Left lobe of liver (tissue), 2 donors: ENCODE measurements at regions not wholly inside any gene's neighbourhood (a gene's known extent, or its start where the extent isn't known, plus 50 kb on each side); places are given as distances from the start of the nearest gene placed in this dataset.

Experiments
- ATAC-seq: fragments of 200-7000 bp; cut with Tn5 transposase; one replicate; pipeline ENCODE4 v1.9.1; 2020; ENCODE audit warnings: mild to moderate bottlenecking, moderate library complexity
- DNase-seq: peaks from one replicate; pipeline ENCODE4 v3.0.0-alpha.2; 2020; ENCODE audit warnings: low spot score
- donor health status: DM: no; HTN: no; CAD: no; lungs with moderate emphysema.
- donor health status: DM: no; HTN: yes; CAD: no.

- DNase-seq (no peak), ATAC-seq (no peak)
Observed at GRCh38 chr1:11338284-11338924, 65.4 kb downstream of the UBIAD1 start.

GRCh38 chr1:11339346-11340232 lies 66.6 kb downstream of the UBIAD1 start:
- ATAC-seq (no peak), DNase-seq (no peak)

GRCh38 chr1:11340233-11340632 lies 67.2 kb downstream of the UBIAD1 start:
- no peak for DNase-seq
- no peak for ATAC-seq

- no peak for ATAC-seq
- DNase-seq = no peak
Observed at GRCh38 chr1:11341901-11342552, 69.0 kb downstream of the UBIAD1 start.

- no peak for ATAC-seq
- DNase-seq = no peak
Observed at GRCh38 chr1:11342621-11343032, 69.6 kb downstream of the UBIAD1 start.

- DNase-seq = no peak
- no peak for ATAC-seq
Observed at GRCh38 chr1:11345971-11346715, 73.1 kb downstream of the UBIAD1 start.

- ATAC-seq (no peak), DNase-seq (no peak)
Observed at GRCh38 chr1:11350265-11350664, 77.3 kb downstream of the UBIAD1 start.

GRCh38 chr1:11352058-11352715 lies 79.2 kb downstream of the UBIAD1 start:
- no peak for DNase-seq
- no peak for ATAC-seq

GRCh38 chr1:11352816-11353799 lies 80.1 kb downstream of the UBIAD1 start:
- ATAC-seq = no peak
- DNase-seq = no peak

GRCh38 chr1:11354893-11355553 lies 82.0 kb downstream of the UBIAD1 start:
- DNase-seq = no peak
- ATAC-seq = no peak

GRCh38 chr1:11355559-11356475 lies 82.8 kb downstream of the UBIAD1 start:
- DNase-seq = no peak
- ATAC-seq = no peak

GRCh38 chr1:11357276-11357675 lies 84.3 kb downstream of the UBIAD1 start:
- no peak for ATAC-seq
- DNase-seq = no peak

- ATAC-seq (no peak), DNase-seq (no peak)
Observed at GRCh38 chr1:11358984-11359383, 86.0 kb downstream of the UBIAD1 start.

- no peak for DNase-seq
- no peak for ATAC-seq
Observed at GRCh38 chr1:11362547-11363021, 89.6 kb downstream of the UBIAD1 start.

GRCh38 chr1:11364170-11364569 lies 91.2 kb downstream of the UBIAD1 start:
- peak; percentile 50 for DNase-seq
- ATAC-seq = peak; percentile 96

- no peak for DNase-seq
Observed at GRCh38 chr1:11365744-11366387, 92.9 kb downstream of the UBIAD1 start.

More at GRCh38 chr1:11365744-11366387, 92.9 kb downstream of the UBIAD1 start:
- ATAC-seq = no peak
